Osteocyte (in vitro differentiated cells): ENCODE measurements at regions not wholly inside any gene's neighbourhood (a gene's known extent, or its start where the extent isn't known, plus 50 kb on each side); places are given as distances from the start of the nearest gene placed in this dataset.
A peak's percentile ranks its signal among the peaks of the same experiment; 100 is the strongest.
"Not testable (repeated sequence)": the region's sequence is repeated elsewhere in the genome, so short reads cannot be mapped to it uniquely, and the experiment has no call there.

Experiments used
- DNase-seq: peaks from one replicate; pipeline ENCODE4 v3.0.0; 2021; ENCODE audit warnings: mixed read lengths; ENCODE audit not compliant: unreplicated experiment; ENCODE audit errors: extremely low spot score
- H3K27ac Mint-ChIP-seq: one replicate; pipeline ENCODE4 v1.8.0; 2021; ENCODE audit warnings: mild to moderate bottlenecking, mixed read lengths; ENCODE audit not compliant: unreplicated experiment
- H3K27me3 Mint-ChIP-seq: one replicate; pipeline ENCODE4 v1.8.0; 2021; ENCODE audit warnings: mixed read lengths; ENCODE audit not compliant: unreplicated experiment
- H3K36me3 Mint-ChIP-seq: one replicate; pipeline ENCODE4 v1.8.0; 2021; ENCODE audit warnings: mixed read lengths; ENCODE audit not compliant: unreplicated experiment
- H3K4me1 Mint-ChIP-seq: one replicate; pipeline ENCODE4 v1.8.0; 2021; ENCODE audit warnings: mixed read lengths; ENCODE audit not compliant: unreplicated experiment
- H3K4me3 Mint-ChIP-seq: one replicate; pipeline ENCODE4 v1.8.0; 2021; ENCODE audit warnings: mild to moderate bottlenecking, moderate library complexity, mixed read lengths; ENCODE audit not compliant: unreplicated experiment
- H3K9me3 Mint-ChIP-seq: one replicate; pipeline ENCODE4 v1.8.0; 2021; ENCODE audit warnings: mixed read lengths; ENCODE audit not compliant: unreplicated experiment
- CTCF ChIP-seq: fragments of 200-600 bp; sonication (generic); IDR thresholded peaks from 2 replicates; pipeline ENCODE4 v1.5.0; 2021; ENCODE audit warnings: antibody characterized with exemption, mild to moderate bottlenecking, moderate library complexity

GRCh38 chr17:21756856-21757619 lies 64.7 kb downstream of the KCNJ18 start:
- Mint-ChIP-seq H3K4me3 (no peak overlapping the region), H3K27ac (no peak overlapping the region), H3K27me3 (no peaks in the 10 kb centered on the region), H3K36me3 (no peaks in the 10 kb centered on the region), H3K9me3 (peaks cover 22% of the 10 kb centered on the region), H3K4me1 (no peaks in the 10 kb centered on the region)
- TF ChIP-seq CTCF: no peak
- DNase-seq: no peak

GRCh38 chr17:21759636-21760035 lies 67.3 kb downstream of the KCNJ18 start:
- H3K27me3 Mint-ChIP-seq, DNase-seq, H3K27ac Mint-ChIP-seq, H3K36me3 Mint-ChIP-seq, H3K4me1 Mint-ChIP-seq, H3K4me3 Mint-ChIP-seq: not testable (repeated sequence)
- peaks cover 28% of the 10 kb centered on the region for H3K9me3 Mint-ChIP-seq

- H3K4me1 Mint-ChIP-seq, H3K27me3 Mint-ChIP-seq, H3K36me3 Mint-ChIP-seq, H3K4me3 Mint-ChIP-seq, H3K27ac Mint-ChIP-seq: not testable (repeated sequence)
- DNase-seq: peak; percentile 81
- peaks cover 24% of the 10 kb centered on the region for H3K9me3 Mint-ChIP-seq
Measured at GRCh38 chr17:21763738-21764340, 71.5 kb downstream of the KCNJ18 start.

- peaks cover 16% of the 10 kb centered on the region for H3K9me3 Mint-ChIP-seq
- H3K27ac Mint-ChIP-seq, H3K36me3 Mint-ChIP-seq, H3K4me1 Mint-ChIP-seq, H3K27me3 Mint-ChIP-seq, H3K4me3 Mint-ChIP-seq: not testable (repeated sequence)
- DNase-seq: peak; percentile 68
Measured at GRCh38 chr17:21765651-21766290, 73.4 kb downstream of the KCNJ18 start.

- H3K9me3 Mint-ChIP-seq: peaks cover 16% of the 10 kb centered on the region
- not testable (repeated sequence) for H3K4me1 Mint-ChIP-seq, H3K27me3 Mint-ChIP-seq, H3K36me3 Mint-ChIP-seq, H3K4me3 Mint-ChIP-seq, H3K27ac Mint-ChIP-seq
- DNase-seq: peak; percentile 74
Measured at GRCh38 chr17:21766565-21766964, 74.2 kb downstream of the KCNJ18 start.

GRCh38 chr17:21767162-21768156 lies 75.1 kb downstream of the KCNJ18 start:
- H3K4me1 Mint-ChIP-seq, H3K27ac Mint-ChIP-seq: not testable (repeated sequence)

GRCh38 chr17:21768244-21768643 lies 75.9 kb downstream of the KCNJ18 start:
- peak; percentile 64 for DNase-seq
- H3K4me3 Mint-ChIP-seq, H3K27me3 Mint-ChIP-seq, H3K9me3 Mint-ChIP-seq, H3K27ac Mint-ChIP-seq, H3K4me1 Mint-ChIP-seq, H3K36me3 Mint-ChIP-seq: not testable (repeated sequence)

More at GRCh38 chr17:21767162-21768156, 75.1 kb downstream of the KCNJ18 start:
- not testable (repeated sequence) for H3K4me3 Mint-ChIP-seq, H3K36me3 Mint-ChIP-seq, H3K27me3 Mint-ChIP-seq
- H3K9me3 Mint-ChIP-seq: peaks cover 14% of the 10 kb centered on the region
- DNase-seq: peak; percentile 76

- H3K9me3 Mint-ChIP-seq, H3K4me1 Mint-ChIP-seq: not testable (repeated sequence)
Measured at GRCh38 chr17:21768729-21769462, 76.6 kb downstream of the KCNJ18 start.

GRCh38 chr17:21769781-21770180 lies 77.5 kb downstream of the KCNJ18 start:
- H3K4me3 Mint-ChIP-seq, H3K4me1 Mint-ChIP-seq, H3K27ac Mint-ChIP-seq, H3K9me3 Mint-ChIP-seq, H3K36me3 Mint-ChIP-seq, H3K27me3 Mint-ChIP-seq: not testable (repeated sequence)
- peak; percentile 85 for DNase-seq

More at GRCh38 chr17:21768729-21769462, 76.6 kb downstream of the KCNJ18 start:
- not testable (repeated sequence) for H3K27me3 Mint-ChIP-seq, H3K4me3 Mint-ChIP-seq, H3K36me3 Mint-ChIP-seq, H3K27ac Mint-ChIP-seq
- peak; percentile 83 for DNase-seq
